Activated naive CD8-positive, alpha-beta T cell treated with anti-CD3 and anti-CD28 coated beads, Interleukin-2, amount 10 ng/mL, durations not matched to agents 7 days and 5 days (primary cell): ENCODE measurements at regions not wholly inside any gene's neighbourhood (a gene's known extent, or its start where the extent isn't known, plus 50 kb on each side); places are given as distances from the start of the nearest gene placed in this dataset.

ENCODE experiments used
- ATAC-seq: fragments of 150-1000 bp; cut with Tn5 transposase; one replicate; pipeline ENCODE4 v1.10.0; 2021; ENCODE audit warnings: low read depth, moderate library complexity
- POLR2A ChIA-PET: fragments of 350-600 bp; sonication (Branson Sonifier 250); formaldehyde crosslinking; loops from one replicate; lab custom pipeline; 2021; ENCODE audit warnings: antibody characterized with exemption; lab: Charles Lee
- DNase-seq: peaks from one replicate; pipeline ENCODE4 v3.0.0; 2021
- H3K27ac Mint-ChIP-seq: one replicate; pipeline ENCODE4 v1.8.0; 2022; ENCODE audit warnings: mild to moderate bottlenecking, mixed read lengths
- H3K27me3 Mint-ChIP-seq: one replicate; pipeline ENCODE4 v1.8.0; 2022; ENCODE audit warnings: mild to moderate bottlenecking, moderate library complexity, mixed read lengths
- H3K36me3 Mint-ChIP-seq: one replicate; pipeline ENCODE4 v1.8.0; 2021; ENCODE audit warnings: mild to moderate bottlenecking, mixed read lengths
- H3K4me1 Mint-ChIP-seq: one replicate; pipeline ENCODE4 v1.8.0; 2021; ENCODE audit warnings: mixed read lengths
- H3K4me3 Mint-ChIP-seq: one replicate; pipeline ENCODE4 v1.8.0; 2022; ENCODE audit warnings: mild to moderate bottlenecking, moderate library complexity, mixed read lengths
- H3K9me3 Mint-ChIP-seq: one replicate; pipeline ENCODE4 v1.8.0; 2021; ENCODE audit warnings: mixed read lengths

DNA sequence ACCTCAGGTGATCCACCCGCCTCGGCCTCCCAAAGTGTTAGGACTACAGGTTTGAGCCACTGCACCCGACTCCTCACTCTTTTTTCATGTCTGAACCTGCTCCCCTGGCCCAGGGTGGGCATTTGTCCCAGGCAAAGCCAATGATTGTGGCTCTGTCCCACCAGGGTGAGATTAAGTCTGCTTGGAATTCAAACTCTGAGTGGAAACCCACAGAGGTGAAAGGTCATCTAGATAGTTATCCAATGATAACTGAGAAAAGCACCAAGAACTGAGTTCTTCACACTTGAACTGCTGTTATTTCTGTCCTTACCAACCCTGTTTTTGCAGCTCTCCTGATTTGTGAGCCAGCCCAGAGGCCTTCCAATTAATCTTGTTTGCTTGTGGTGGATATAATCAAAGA lies 62.4 kb upstream of the ACVR1 start:
- DNase-seq = no peak
- no peaks in the 10 kb centered on the region for H3K9me3 Mint-ChIP-seq
- no peaks in the 10 kb centered on the region for H3K36me3 Mint-ChIP-seq
- no peak overlapping the region for H3K4me3 Mint-ChIP-seq
- ATAC-seq = no peak
- POLR2A ChIA-PET = no interaction called here
- peaks cover 9% of the 10 kb centered on the region for H3K4me1 Mint-ChIP-seq
- H3K27ac Mint-ChIP-seq = no peak overlapping the region
- no peaks in the 10 kb centered on the region for H3K27me3 Mint-ChIP-seq

DNA sequence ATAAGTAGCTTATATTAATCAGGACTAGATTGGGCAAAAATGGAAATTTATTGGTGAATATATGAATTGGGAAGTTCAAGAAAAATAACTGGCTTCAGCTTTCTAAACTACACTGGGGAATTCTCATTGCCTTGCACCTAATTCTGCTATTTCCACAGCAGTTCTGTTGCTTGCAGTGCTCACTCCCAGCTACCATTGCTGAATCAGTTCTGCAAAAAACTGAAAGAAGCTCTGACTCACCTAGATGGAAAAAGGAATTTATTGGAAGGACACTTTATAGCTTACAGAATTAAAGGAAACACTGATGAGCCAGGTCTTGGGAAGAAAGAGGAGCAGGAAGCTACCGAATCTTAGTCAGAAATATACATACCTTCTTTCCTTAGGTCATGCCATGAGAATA lies 60.3 kb upstream of the ACVR1 start:
- no peaks in the 10 kb centered on the region for H3K9me3 Mint-ChIP-seq
- POLR2A ChIA-PET = no interaction called here
- DNase-seq = no peak
- H3K36me3 Mint-ChIP-seq = no peaks in the 10 kb centered on the region
- H3K27me3 Mint-ChIP-seq = no peaks in the 10 kb centered on the region
- no peak overlapping the region for H3K4me3 Mint-ChIP-seq
- H3K4me1 Mint-ChIP-seq = peaks cover 9% of the 10 kb centered on the region
- no peak for ATAC-seq
- no peak overlapping the region for H3K27ac Mint-ChIP-seq

DNA sequence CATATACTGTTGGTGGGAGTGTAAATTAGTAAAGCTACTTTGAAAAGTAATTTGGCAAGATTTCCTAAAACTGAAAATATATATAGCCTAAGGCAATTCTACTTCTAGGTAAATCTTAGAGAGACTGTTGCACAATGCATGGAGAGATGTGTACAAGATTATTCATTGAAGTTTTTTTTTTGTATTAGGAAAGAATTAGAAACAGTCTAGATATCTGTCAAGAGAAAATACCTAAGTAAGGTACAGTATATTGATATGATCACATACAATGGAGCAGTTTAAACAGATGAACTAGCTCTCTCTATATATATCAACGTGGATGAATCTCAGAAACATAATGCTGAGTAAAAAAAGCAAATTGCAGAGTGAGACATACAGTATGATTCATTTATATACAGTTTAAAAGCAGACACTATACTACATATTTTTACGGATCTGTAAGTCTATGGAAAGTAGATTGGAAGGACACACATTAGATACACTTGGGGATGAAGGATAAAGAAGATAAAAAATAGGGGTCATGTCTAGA lies 59.3 kb upstream of the ACVR1 start:
- POLR2A ChIA-PET = no interaction called here
- Mint-ChIP-seq H3K27ac (no peak overlapping the region), H3K4me3 (no peak overlapping the region), H3K36me3 (no peaks in the 10 kb centered on the region), H3K27me3 (no peaks in the 10 kb centered on the region), H3K9me3 (no peaks in the 10 kb centered on the region), H3K4me1 (peaks cover 9% of the 10 kb centered on the region)
- DNase-seq = no peak
- no peak for ATAC-seq

DNA sequence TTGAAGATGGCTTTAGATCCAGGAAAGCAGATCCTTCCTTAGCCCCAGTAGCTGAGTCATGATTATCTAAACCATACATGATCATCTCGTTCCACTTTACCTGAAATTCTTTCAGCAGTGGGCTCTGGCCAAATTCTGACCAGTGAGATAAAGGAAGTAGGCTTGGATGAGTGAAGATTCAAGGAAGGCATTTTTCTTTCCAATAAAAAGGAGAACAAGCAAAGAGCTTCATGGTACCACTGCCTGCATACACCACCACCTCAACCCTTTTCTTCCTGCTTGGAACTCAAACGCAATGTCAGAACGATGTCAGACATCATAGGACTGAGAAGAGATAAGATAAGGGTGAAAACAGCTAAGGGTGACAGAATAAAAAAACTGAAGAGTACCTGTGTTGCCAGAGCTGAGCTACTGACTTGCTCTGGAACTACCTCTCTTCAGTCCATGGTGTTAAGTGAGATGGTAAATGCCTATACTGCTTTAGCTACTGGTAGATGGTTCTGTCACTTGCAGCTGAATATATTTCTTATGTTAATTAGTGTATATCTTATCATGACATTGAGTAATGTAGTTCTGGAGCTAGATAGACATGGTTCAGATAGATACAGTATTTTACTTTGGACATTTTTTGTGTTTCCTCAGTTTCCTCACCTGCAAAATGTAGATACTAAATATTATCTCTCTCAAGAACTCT lies 58.7 kb upstream of the ACVR1 start:
- Mint-ChIP-seq H3K27me3 (no peaks in the 10 kb centered on the region), H3K4me1 (peaks cover 9% of the 10 kb centered on the region)
- POLR2A ChIA-PET = no interaction called here

DNA sequence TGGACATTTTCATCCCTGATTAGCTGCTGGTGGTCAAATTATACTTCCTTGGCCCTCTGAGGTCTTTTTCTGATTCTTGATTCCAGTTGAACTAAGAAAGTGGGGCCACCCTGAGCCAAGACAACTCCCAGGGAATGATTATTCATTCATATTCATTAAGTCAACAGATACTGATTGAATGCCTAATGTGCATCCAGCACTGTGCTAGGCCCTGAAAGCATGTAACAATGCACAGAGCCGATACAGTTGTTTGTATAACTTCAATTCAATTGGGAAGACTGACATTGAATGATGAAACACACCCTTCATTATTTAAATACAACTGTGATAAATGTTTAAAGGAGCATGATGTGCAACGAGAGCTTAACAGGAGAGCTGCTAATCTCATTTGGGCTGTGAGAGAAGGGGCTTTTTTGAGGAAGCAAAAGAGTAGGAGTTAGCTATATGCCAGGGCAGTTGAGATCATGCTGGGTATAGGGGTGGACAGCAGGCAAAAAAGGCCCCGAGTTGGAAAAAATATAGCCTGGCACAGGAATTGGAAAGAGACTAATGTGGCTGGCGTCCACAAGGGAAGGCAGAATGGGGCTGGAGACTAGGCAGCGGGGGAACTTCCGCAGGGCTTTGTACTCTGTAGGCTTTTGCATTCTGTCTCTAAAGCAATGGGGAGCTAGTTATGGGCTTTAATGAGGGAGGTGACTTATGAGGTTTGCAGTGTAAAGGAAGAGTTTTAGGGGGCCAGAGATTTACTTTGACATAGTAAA lies 57.2 kb upstream of the ACVR1 start:
- Mint-ChIP-seq H3K4me3 (no peak overlapping the region), H3K27ac (no peak overlapping the region), H3K36me3 (no peaks in the 10 kb centered on the region), H3K4me1 (peaks cover 9% of the 10 kb centered on the region), H3K9me3 (no peaks in the 10 kb centered on the region), H3K27me3 (no peaks in the 10 kb centered on the region)
- DNase-seq (no peak), ATAC-seq (no peak)
- POLR2A ChIA-PET = no interaction called here

More for the DNA sequence above, 58.7 kb upstream of the ACVR1 start:
- Mint-ChIP-seq H3K36me3 (no peaks in the 10 kb centered on the region), H3K27ac (no peak overlapping the region), H3K9me3 (no peaks in the 10 kb centered on the region), H3K4me3 (no peak overlapping the region)
- DNase-seq (no peak), ATAC-seq (no peak)

DNA sequence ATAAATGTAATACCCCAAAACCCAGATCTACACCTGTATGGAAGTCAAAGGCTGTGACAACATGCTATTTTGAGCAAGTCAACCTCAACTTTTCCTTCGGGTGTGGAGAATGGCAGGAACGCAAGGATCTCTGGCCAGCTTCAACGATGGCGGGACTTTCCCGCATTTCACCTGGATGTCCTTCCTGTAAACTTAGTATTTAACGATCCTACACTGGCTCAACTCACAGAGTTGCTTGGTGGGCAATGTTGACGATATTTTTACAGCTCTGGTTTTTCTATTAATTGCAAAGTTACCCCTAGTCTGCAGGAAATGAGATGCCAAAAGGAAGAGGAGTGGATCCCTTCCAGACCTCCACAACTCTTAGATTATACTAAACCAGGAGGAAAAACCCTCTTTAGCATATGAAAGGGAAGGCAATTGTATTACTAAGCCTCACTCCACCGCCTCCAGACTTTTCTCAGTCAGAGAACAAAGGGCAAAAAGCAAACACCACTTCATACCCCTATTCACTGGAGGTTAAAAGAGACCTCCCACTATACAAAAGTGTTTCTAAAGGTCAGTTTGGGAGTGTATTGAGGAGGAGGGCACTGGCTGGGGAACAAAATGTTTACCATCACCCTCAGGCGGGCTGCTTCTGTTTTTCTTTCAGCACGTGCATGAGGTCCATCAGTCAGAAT lies 56.5 kb upstream of the ACVR1 start:
- ATAC-seq = no peak

DNA sequence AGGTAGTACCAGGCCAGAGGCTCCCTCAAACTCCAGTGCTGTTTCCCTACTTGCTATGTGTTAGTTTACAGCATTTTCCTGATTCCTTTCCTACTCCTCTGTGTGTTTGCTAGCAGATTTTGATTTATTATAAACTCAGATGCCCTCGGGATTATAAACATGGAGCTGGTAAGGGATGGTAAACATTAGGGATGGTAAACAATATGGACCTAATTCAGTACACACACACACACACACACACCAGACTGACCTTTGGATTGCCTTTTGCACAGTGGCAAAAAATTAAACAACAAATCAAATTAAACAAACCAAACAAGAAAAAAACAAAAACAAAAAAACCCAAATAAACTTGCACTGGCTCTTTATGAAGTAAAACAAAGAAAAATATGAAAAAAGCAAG lies 55.4 kb upstream of the ACVR1 start:
- no peaks in the 10 kb centered on the region for H3K27me3 Mint-ChIP-seq
- DNase-seq (no peak), ATAC-seq (no peak)
- peaks cover 9% of the 10 kb centered on the region for H3K4me1 Mint-ChIP-seq
- POLR2A ChIA-PET = no interaction called here
- H3K36me3 Mint-ChIP-seq = no peaks in the 10 kb centered on the region
- no peaks in the 10 kb centered on the region for H3K9me3 Mint-ChIP-seq
- H3K27ac Mint-ChIP-seq = no peak overlapping the region
- H3K4me3 Mint-ChIP-seq = no peak overlapping the region

More for the DNA sequence above, 56.5 kb upstream of the ACVR1 start:
- no peak overlapping the region for H3K27ac Mint-ChIP-seq
- peaks cover 9% of the 10 kb centered on the region for H3K4me1 Mint-ChIP-seq
- DNase-seq = no peak
- H3K27me3 Mint-ChIP-seq = no peaks in the 10 kb centered on the region
- POLR2A ChIA-PET = no interaction called here
- H3K36me3 Mint-ChIP-seq = no peaks in the 10 kb centered on the region
- no peak overlapping the region for H3K4me3 Mint-ChIP-seq
- no peaks in the 10 kb centered on the region for H3K9me3 Mint-ChIP-seq

DNA sequence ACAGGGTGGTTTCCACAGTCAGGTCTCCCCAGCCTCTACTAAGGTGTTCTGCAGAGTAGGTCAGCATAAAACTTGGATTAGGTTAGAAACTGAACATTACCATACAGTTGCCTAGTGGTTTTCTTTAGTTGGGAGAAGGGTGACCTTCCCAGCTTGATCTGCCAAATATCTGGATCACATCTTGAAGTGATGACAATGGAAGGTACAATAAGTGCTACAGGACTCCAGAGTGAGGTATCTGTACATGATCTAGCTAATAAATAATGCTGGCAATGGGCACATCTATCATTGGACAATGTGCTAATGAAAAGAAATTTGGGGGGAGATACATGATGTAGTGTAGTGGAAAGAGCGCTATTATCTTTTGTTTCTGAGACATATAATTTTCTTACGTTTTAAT lies 54.6 kb upstream of the ACVR1 start:
- Mint-ChIP-seq H3K4me1 (peaks cover 2% of the 10 kb centered on the region), H3K27ac (no peak overlapping the region), H3K27me3 (no peaks in the 10 kb centered on the region)

DNA sequence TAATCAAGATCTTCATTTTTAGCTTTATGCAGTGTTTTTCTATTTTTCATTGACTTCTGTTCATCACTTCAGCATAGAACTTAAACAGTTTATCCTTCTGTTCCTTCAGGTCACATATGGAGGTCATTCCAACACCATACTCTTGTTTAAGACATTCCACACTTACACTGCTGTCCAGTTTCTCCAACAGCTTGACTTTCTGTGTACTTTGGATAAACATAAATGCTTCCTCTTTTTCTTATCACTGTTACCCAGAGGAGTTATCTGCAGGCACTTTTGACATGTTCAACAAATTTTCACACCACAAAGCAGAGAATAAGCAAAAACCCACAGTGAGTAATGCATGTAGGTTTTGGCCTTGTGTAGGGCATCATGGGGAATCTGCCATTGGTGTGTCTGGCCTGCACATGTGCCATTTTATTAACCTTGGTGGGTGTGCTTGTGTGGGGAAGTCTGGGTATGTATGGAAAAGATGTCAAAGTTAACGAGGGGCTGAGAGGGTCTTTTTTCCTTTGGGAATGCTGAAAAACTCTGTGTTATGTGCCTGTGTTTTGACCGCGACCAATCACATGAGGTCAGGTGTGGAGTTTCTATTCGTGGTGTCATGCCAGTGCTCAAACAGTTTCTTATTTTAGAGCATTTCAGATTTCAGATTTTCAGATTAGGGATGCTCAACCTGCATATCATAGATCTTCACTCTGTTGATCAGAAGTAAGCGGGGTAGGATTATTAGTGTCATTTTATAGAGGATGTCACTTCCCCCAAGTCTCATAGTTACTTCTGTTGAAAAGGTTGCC lies 53.9 kb upstream of the ACVR1 start:
- H3K4me3 Mint-ChIP-seq = no peak overlapping the region
- H3K9me3 Mint-ChIP-seq = no peaks in the 10 kb centered on the region
- H3K27ac Mint-ChIP-seq = no peak overlapping the region
- no peaks in the 10 kb centered on the region for H3K4me1 Mint-ChIP-seq
- no peak for ATAC-seq
- no peak for DNase-seq
- peaks cover 3% of the 10 kb centered on the region for H3K27me3 Mint-ChIP-seq
- H3K36me3 Mint-ChIP-seq = no peaks in the 10 kb centered on the region
- POLR2A ChIA-PET = no interaction called here

More for the DNA sequence above, 54.6 kb upstream of the ACVR1 start:
- DNase-seq (no peak), ATAC-seq (no peak)
- H3K36me3 Mint-ChIP-seq = no peaks in the 10 kb centered on the region
- POLR2A ChIA-PET = no interaction called here
- no peak overlapping the region for H3K4me3 Mint-ChIP-seq
- no peaks in the 10 kb centered on the region for H3K9me3 Mint-ChIP-seq

DNA sequence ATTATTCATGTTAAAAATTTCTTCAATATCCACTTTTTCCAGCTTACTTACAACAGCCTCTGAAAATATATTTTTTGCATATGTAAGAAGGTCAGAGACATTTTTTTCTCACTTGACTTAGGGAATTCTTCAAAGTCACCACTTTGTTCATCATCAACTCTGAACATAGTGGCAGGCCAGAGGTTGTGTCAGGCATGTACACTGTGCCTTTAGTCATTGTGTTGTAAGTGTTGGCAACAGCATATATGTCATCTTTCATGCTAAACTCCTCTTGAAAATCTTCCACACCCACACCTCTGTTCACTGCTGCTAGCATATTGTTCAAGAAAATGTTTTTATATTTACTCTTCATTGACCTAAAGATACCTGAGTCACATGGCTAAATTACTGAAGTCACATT lies 52.2 kb upstream of the ACVR1 start:
- ATAC-seq (no peak), DNase-seq (no peak)
- POLR2A ChIA-PET = no interaction called here
- Mint-ChIP-seq H3K27ac (no peak overlapping the region), H3K4me1 (no peaks in the 10 kb centered on the region), H3K27me3 (peaks cover 3% of the 10 kb centered on the region), H3K4me3 (no peak overlapping the region), H3K36me3 (no peaks in the 10 kb centered on the region), H3K9me3 (no peaks in the 10 kb centered on the region)

DNA sequence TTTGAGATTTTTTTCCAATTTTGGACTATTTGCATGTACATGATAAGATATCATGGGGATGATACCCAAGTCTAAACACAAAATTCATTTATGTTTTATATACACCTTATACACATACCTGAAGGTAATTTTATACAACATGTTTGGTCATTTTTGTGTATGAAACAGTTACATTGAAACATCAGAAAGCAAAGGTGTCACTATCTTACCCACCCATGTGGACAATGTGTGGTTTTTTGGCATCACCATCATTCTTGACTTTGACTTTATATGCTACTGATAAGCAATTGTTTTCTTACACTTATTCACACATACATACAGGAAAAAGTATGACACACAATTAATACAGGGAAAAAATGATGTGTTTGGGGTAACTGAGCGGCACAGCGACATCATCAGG lies 51.0 kb upstream of the ACVR1 start:
- Mint-ChIP-seq H3K36me3 (no peaks in the 10 kb centered on the region), H3K4me1 (no peaks in the 10 kb centered on the region), H3K9me3 (no peaks in the 10 kb centered on the region), H3K27ac (no peak overlapping the region), H3K27me3 (peaks cover 3% of the 10 kb centered on the region), H3K4me3 (no peak overlapping the region)
- POLR2A ChIA-PET = interaction anchor here (0.6 kb wide), 1 partner anchor 505 kb away, joined by 4 read pairs; no protein-coding TSS in a partner anchor
- ATAC-seq (no peak), DNase-seq (no peak)
